GM12878 (cell line): ENCODE measurements at regions not wholly inside any gene's neighbourhood (a gene's known extent, or its start where the extent isn't known, plus 50 kb on each side); places are given as distances from the start of the nearest gene placed in this dataset.

ENCODE experiments used
- ATAC-seq: fragments of 200-7000 bp; cut with Tn5 transposase; 3 replicates; pipeline ENCODE4 v1.9.1; 2020; ENCODE audit warnings: mild to moderate bottlenecking, moderate library complexity
- BruUV-seq: library from RNA; stranded (reverse); fragments of 400-500 nt; replicated peaks from 2 replicates; lab custom pipeline; 2021; lab: Mats Ljungman, UMichigan
- CTCF ChIA-PET: fragments of 300-600 bp; sonication (Branson Sonifier 250); formaldehyde crosslinking; extraction: SDS; loops from one replicate; lab custom pipeline; 2021; ENCODE audit warnings: inconsistent platforms; lab: Yijun Ruan, JAX
- POLR2A ChIA-PET: fragments of 350-600 bp; formaldehyde crosslinking; extraction: SDS; loops from one replicate; lab custom pipeline; 2021; ENCODE audit warnings: inconsistent platforms; lab: Charles Lee
- RAD21 ChIA-PET: fragments of 300-600 bp; sonication (Branson Sonifier 250); formaldehyde crosslinking; loops from one replicate; lab custom pipeline; 2023; ENCODE audit warnings: antibody characterized with exemption; ENCODE audit not compliant: unreplicated experiment; lab: Charles Lee
- SMC1A ChIA-PET: fragments of 300-600 bp; sonication (Branson Sonifier 250); formaldehyde crosslinking; loops from one replicate; lab custom pipeline; 2023; ENCODE audit not compliant: unreplicated experiment, uncharacterized antibody; lab: Charles Lee
- DNase-seq: peaks from one replicate; pipeline ENCODE4 v3.0.0-alpha.2; 2011; ENCODE audit warnings: low read depth, low spot score
- FAIRE-seq: peaks from 3 replicates; lab custom pipeline; 2011; peaks lifted over from hg19 to GRCh38; lab: Jason Lieb, UNC
- H2AFZ ChIP-seq: 2 replicates; pipeline ENCODE4 v1.6.0; 2011; ENCODE audit warnings: low read depth, low read length, control low read depth; ENCODE audit not compliant: control insufficient read depth
- H3K27ac ChIP-seq: 2 replicates; pipeline ENCODE4 v1.5.1; 2011; ENCODE audit warnings: control low read depth; ENCODE audit not compliant: control insufficient read depth, insufficient read depth
- H3K27me3 ChIP-seq, 2 experiments: replicated peaks in 1 of 2; 2 replicates each; pipeline versions ENCODE4 v1.6.0 to v1.6.1; 2011; ENCODE audit warnings: low read length in 1 of 2; ENCODE audit not compliant: control insufficient read depth in 2 of 2, insufficient read depth in 2 of 2
- H3K36me3 ChIP-seq, 2 experiments: 2 replicates each; pipeline ENCODE4 v1.5.1; 2011; ENCODE audit warnings: low read length in 1 of 2; ENCODE audit not compliant: control insufficient read depth in 2 of 2, insufficient read depth in 2 of 2
- H3K4me1 ChIP-seq: 2 replicates; pipeline ENCODE4 v1.6.1; 2011; ENCODE audit warnings: mild to moderate bottlenecking, low read length, moderate library complexity, mixed read lengths; ENCODE audit not compliant: control insufficient read depth, insufficient read depth
- H3K4me2 ChIP-seq: 2 replicates; pipeline ENCODE4 v1.6.0; 2011; ENCODE audit warnings: control low read depth; ENCODE audit not compliant: control insufficient read depth, insufficient read depth
- H3K4me3 ChIP-seq: fragments of 200-600 bp; sonication (generic); 2 replicates; pipeline ENCODE4 v1.5.1; 2016
- H3K79me2 ChIP-seq: 2 replicates; pipeline ENCODE4 v1.6.0; 2011; ENCODE audit warnings: low read length; ENCODE audit not compliant: control insufficient read depth, insufficient read depth
- H3K9ac ChIP-seq: 2 replicates; pipeline ENCODE4 v1.8.0; 2011; ENCODE audit warnings: low read length, control low read depth, mixed read lengths; ENCODE audit not compliant: control insufficient read depth, insufficient read depth
- H3K9me3 ChIP-seq: replicated peaks from 3 replicates; pipeline ENCODE4 v1.5.1; 2011; ENCODE audit warnings: mild to moderate bottlenecking, low read length; ENCODE audit not compliant: control insufficient read depth, insufficient read depth
- H4K20me1 ChIP-seq: 2 replicates; pipeline ENCODE4 v1.6.0; 2011; ENCODE audit not compliant: control insufficient read depth, insufficient read depth
- ATF2 ChIP-seq: IDR thresholded peaks from 2 replicates; pipeline ENCODE4 v1.6.1; 2012; ENCODE audit warnings: low read length, inconsistent platforms
- CUX1 ChIP-seq: IDR thresholded peaks from 2 replicates; pipeline ENCODE4 v1.6.1; 2012; ENCODE audit warnings: improper control_type of control experiment, low read depth, low read length; ENCODE audit not compliant: insufficient replicate concordance
- ELK1 ChIP-seq: IDR thresholded peaks from 2 replicates; pipeline ENCODE4 v1.6.1; 2012; ENCODE audit warnings: low read depth, low read length, improper control_type of control experiment
- RCOR1 ChIP-seq: conservative IDR thresholded peaks from 2 replicates; pipeline ENCODE4 v1.6.1; 2012; ENCODE audit warnings: low read depth, low read length, improper control_type of control experiment
- RUNX3 ChIP-seq: IDR thresholded peaks from 2 replicates; pipeline ENCODE4 v1.6.1; 2012; ENCODE audit warnings: low read length, inconsistent platforms
- SP1 ChIP-seq: IDR thresholded peaks from one replicate; pipeline ENCODE4 v1.6.1; 2011; ENCODE audit warnings: low read depth, low read length
- SUZ12 ChIP-seq: fragments of 200-600 bp; sonication (generic); IDR thresholded peaks from one replicate; pipeline ENCODE4 v1.6.1; 2018; ENCODE audit warnings: antibody characterized with exemption, mild to moderate bottlenecking; ENCODE audit not compliant: unreplicated experiment
- TBL1XR1 ChIP-seq: IDR thresholded peaks from 2 replicates; pipeline ENCODE4 v1.6.1; 2012; ENCODE audit warnings: low read depth, low read length, improper control_type of control experiment
- TCF12 ChIP-seq: IDR thresholded peaks from 2 replicates; pipeline ENCODE4 v1.6.1; 2011; ENCODE audit warnings: low read depth, mild to moderate bottlenecking, low read length
- YBX1 ChIP-seq: fragments of 450-650 bp; IDR thresholded peaks from 2 replicates; pipeline ENCODE4 v1.6.1; 2016; ENCODE audit warnings: antibody characterized with exemption
- WGBS: methylation state at CpG from one replicate; pipeline ENCODE4 v1.1.6; 2016; ENCODE audit warnings: low lambda C conversion rate; ENCODE audit not compliant: insufficient replicate concordance, insufficient coverage; ENCODE audit errors: missing lambda C conversion rate; 5-methylcytosine and 5-hydroxymethylcytosine counted together
- in situ Hi-C: fragments of 300-500 bp; cut with MboI; formaldehyde crosslinking; loops from 9 replicates; pipeline ENCODE4 v1.14.3; 2018; ENCODE audit warnings: mixed read lengths
- intact Hi-C: fragments of 100-400 bp; cut with micrococcal nuclease; formaldehyde crosslinking; loops from one replicate; pipeline ENCODE4 v1.14.2; 2022; ENCODE audit not compliant: unreplicated experiment

- H3K79me2 ChIP-seq = no peaks in the 10 kb centered on the region
- RAD21 ChIA-PET = no interaction called here
- no peak overlapping the region for H3K9ac ChIP-seq
- TF ChIP-seq TCF12 (no peak), RUNX3 (peak; percentile 17; the same call in 1 of the 2 replicates)
- no peak overlapping the region for H3K4me3 ChIP-seq
- no peaks in the 10 kb centered on the region for H3K27me3 ChIP-seq
- SMC1A ChIA-PET = interaction anchor here (1.2 kb wide), 1 partner anchor 173 kb away, joined by 3 read pairs; no protein-coding TSS in a partner anchor
- in situ Hi-C loops = no loop called here
- intact Hi-C loops = no loop called here
- FAIRE-seq (no peak), DNase-seq (no peak), ATAC-seq (no peak)
- 40% methylated on average over 1 of the region's 1 CpG for WGBS
- H3K9me3 ChIP-seq = no peaks in the 10 kb centered on the region
- POLR2A ChIA-PET = no interaction called here
- CTCF ChIA-PET = no interaction called here
- H4K20me1 ChIP-seq = no peaks in the 10 kb centered on the region
- peaks cover 23% of the 10 kb centered on the region for H3K4me1 ChIP-seq
- no peak overlapping the region for H3K4me2 ChIP-seq
- no peak overlapping the region for H3K27ac ChIP-seq
- no TSS peak for BruUV-seq
- no peak overlapping the region for H2AFZ ChIP-seq
- peaks cover 0 to 3% of the 10 kb centered on the region in 2 experiments; a peak in 1 of 4 replicates for H3K36me3 ChIP-seq
These were observed 112.2 kb downstream of the ZNF608 start for GRCh38 chr5:124634228-124634739.

- no TSS peak for BruUV-seq
- WGBS = 91% methylated on average over 5 of the region's 5 CpGs
- no peak for TF ChIP-seq SP1
- no peak for TF ChIP-seq YBX1
- TF ChIP-seq TBL1XR1 = no peak
- TF ChIP-seq RUNX3 = no peak
- no peak for TF ChIP-seq RCOR1
- TF ChIP-seq CUX1 = no peak
- TF ChIP-seq SUZ12 = no peak
- no peak for TF ChIP-seq ELK1
- no peak for TF ChIP-seq ATF2
These were observed 113.2 kb downstream of the ZNF608 start for GRCh38 chr5:124633209-124633608.

More at GRCh38 chr5:124633209-124633608, 113.2 kb downstream of the ZNF608 start:
- no peak overlapping the region for H3K4me2 ChIP-seq
- CTCF ChIA-PET = no interaction called here
- no peak overlapping the region for H3K9ac ChIP-seq
- no peak overlapping the region for H3K4me3 ChIP-seq
- no peaks in the 10 kb centered on the region for H3K9me3 ChIP-seq
- ATAC-seq = no peak
- POLR2A ChIA-PET = no interaction called here
- SMC1A ChIA-PET = interaction anchor here (0.6 kb wide), 1 partner anchor 89 kb away, joined by 3 read pairs; no protein-coding TSS in a partner anchor
- intact Hi-C loops (no loop called here), in situ Hi-C loops (no loop called here)
- H3K27me3 ChIP-seq = no peaks in the 10 kb centered on the region
- H3K4me1 ChIP-seq = peaks cover 23% of the 10 kb centered on the region
- peaks cover 0 to 3% of the 10 kb centered on the region in 2 experiments; a peak in 1 of 4 replicates for H3K36me3 ChIP-seq
- no peaks in the 10 kb centered on the region for H3K79me2 ChIP-seq
- no peaks in the 10 kb centered on the region for H4K20me1 ChIP-seq
- DNase-seq = no peak
- RAD21 ChIA-PET = no interaction called here
- no peak for FAIRE-seq
- no peak overlapping the region for H2AFZ ChIP-seq
- H3K27ac ChIP-seq = no peak overlapping the region
